MM.1S (cell line): ENCODE measurements at regions not wholly inside any gene's neighbourhood (a gene's known extent, or its start where the extent isn't known, plus 50 kb on each side); places are given as distances from the start of the nearest gene placed in this dataset.

Source experiments
- DNase-seq: peaks from one replicate; pipeline ENCODE4 v3.0.0-alpha.2; 2015
- H2AFZ ChIP-seq: fragments of 300-600 bp; sonication (generic); 2 replicates; pipeline ENCODE4 v1.6.0; 2016; ENCODE audit warnings: antibody characterized with exemption, low read length
- H3F3A ChIP-seq: fragments of 300-600 bp; sonication (generic); 2 replicates; pipeline ENCODE4 v1.6.1; 2016; ENCODE audit warnings: mild to moderate bottlenecking, antibody characterized with exemption, low read length, moderate library complexity, mixed read lengths; ENCODE audit not compliant: insufficient read depth
- H3K27ac ChIP-seq: fragments of 300-600 bp; sonication (generic); 2 replicates; pipeline ENCODE4 v1.5.1; 2016; ENCODE audit warnings: mild to moderate bottlenecking, low read length
- H3K27me3 ChIP-seq: fragments of 300-600 bp; sonication (generic); replicated peaks from 2 replicates; pipeline ENCODE4 v1.6.0; 2016; ENCODE audit warnings: low read length; ENCODE audit not compliant: insufficient read depth
- H3K36me3 ChIP-seq: fragments of 300-600 bp; sonication (generic); replicated peaks from 2 replicates; pipeline ENCODE4 v1.6.1; 2016; ENCODE audit warnings: mild to moderate bottlenecking, low read length, mixed read lengths; ENCODE audit not compliant: insufficient read depth
- H3K4me1 ChIP-seq: fragments of 300-600 bp; sonication (generic); 2 replicates; pipeline ENCODE4 v1.6.1; 2016; ENCODE audit warnings: low read length, mixed read lengths
- H3K4me2 ChIP-seq: fragments of 300-600 bp; sonication (generic); 2 replicates; pipeline ENCODE4 v1.6.0; 2016; ENCODE audit warnings: low read depth, low read length
- H3K4me3 ChIP-seq: fragments of 300-600 bp; sonication (generic); 2 replicates; pipeline ENCODE4 v1.5.1; 2016; ENCODE audit warnings: low read length, mixed read lengths
- H3K79me2 ChIP-seq: fragments of 300-600 bp; sonication (generic); 2 replicates; pipeline ENCODE4 v1.6.1; 2016; ENCODE audit warnings: mixed run types, low read length, mixed read lengths
- H3K9ac ChIP-seq: fragments of 300-600 bp; sonication (generic); 2 replicates; pipeline ENCODE4 v1.6.1; 2016; ENCODE audit warnings: low read length, mixed read lengths
- H3K9me2 ChIP-seq: fragments of 300-600 bp; sonication (generic); replicated peaks from 2 replicates; pipeline ENCODE4 v1.6.1; 2016; ENCODE audit warnings: mild to moderate bottlenecking, low read length, mixed read lengths; ENCODE audit not compliant: insufficient read depth
- H3K9me3 ChIP-seq: fragments of 300-600 bp; sonication (generic); replicated peaks from 2 replicates; pipeline ENCODE4 v1.6.1; 2016; ENCODE audit warnings: mild to moderate bottlenecking, low read length, mixed read lengths; ENCODE audit not compliant: insufficient read depth
- H4K20me1 ChIP-seq: fragments of 300-600 bp; sonication (generic); 2 replicates; pipeline ENCODE4 v1.6.1; 2016; ENCODE audit warnings: mild to moderate bottlenecking, low read length, moderate library complexity, mixed read lengths; ENCODE audit not compliant: insufficient read depth
- CTCF ChIP-seq: fragments of 300-600 bp; sonication (generic); IDR thresholded peaks from 2 replicates; pipeline ENCODE4 v1.5.1; 2016; ENCODE audit warnings: antibody characterized with exemption, low read length, mixed read lengths
- EZH2 ChIP-seq: fragments of 300-600 bp; sonication (generic); optimal IDR thresholded peaks from 2 replicates; pipeline ENCODE3; 2017; ENCODE audit warnings: low read depth, mild to moderate bottlenecking, antibody characterized with exemption, low read length, mixed read lengths
- EZH2phosphoT487 ChIP-seq: fragments of 300-600 bp; sonication (generic); IDR thresholded peaks from 2 replicates; pipeline ENCODE4 v1.6.1; 2018; ENCODE audit warnings: antibody characterized with exemption, low read length

- H3K4me3 ChIP-seq, result no peak overlapping the region
- no peaks in the 10 kb centered on the region for H3K4me1 ChIP-seq
- no peaks in the 10 kb centered on the region for H3K36me3 ChIP-seq
- no peak for DNase-seq
- H3K9me2 ChIP-seq, result no peaks in the 10 kb centered on the region
- no peak for TF ChIP-seq EZH2
- no peak for TF ChIP-seq CTCF
- TF ChIP-seq EZH2phosphoT487, result no peak
- H3K4me2 ChIP-seq, result no peak overlapping the region
- no peaks in the 10 kb centered on the region for H3F3A ChIP-seq
- H3K27me3 ChIP-seq, result no peaks in the 10 kb centered on the region
- no peaks in the 10 kb centered on the region for H3K9me3 ChIP-seq
- H3K79me2 ChIP-seq, result no peaks in the 10 kb centered on the region
- H3K9ac ChIP-seq, result no peak overlapping the region
- no peak overlapping the region for H2AFZ ChIP-seq
- H4K20me1 ChIP-seq, result no peaks in the 10 kb centered on the region
- H3K27ac ChIP-seq, result no peak overlapping the region
Measured at GRCh38 chr2:217717646-217718045, 285.1 kb downstream of the TNS1 start.

- no peak overlapping the region for H3K9ac ChIP-seq
- no peak overlapping the region for H3K4me2 ChIP-seq
- no peaks in the 10 kb centered on the region for H3K79me2 ChIP-seq
- H3K27ac ChIP-seq, result no peak overlapping the region
- H2AFZ ChIP-seq, result no peak overlapping the region
- H3K36me3 ChIP-seq, result no peaks in the 10 kb centered on the region
- no peaks in the 10 kb centered on the region for H4K20me1 ChIP-seq
- TF ChIP-seq EZH2phosphoT487 (no peak), CTCF (no peak), EZH2 (no peak)
- no peak overlapping the region for H3K4me3 ChIP-seq
- no peaks in the 10 kb centered on the region for H3K4me1 ChIP-seq
- no peak for DNase-seq
- H3F3A ChIP-seq, result no peaks in the 10 kb centered on the region
- no peaks in the 10 kb centered on the region for H3K9me2 ChIP-seq
- no peaks in the 10 kb centered on the region for H3K27me3 ChIP-seq
- no peaks in the 10 kb centered on the region for H3K9me3 ChIP-seq
Measured at GRCh38 chr2:217715484-217715883, 287.3 kb downstream of the TNS1 start.

GRCh38 chr2:217714287-217714751 lies 288.5 kb downstream of the TNS1 start:
- H3K27me3 ChIP-seq, result no peaks in the 10 kb centered on the region
- H3K36me3 ChIP-seq, result no peaks in the 10 kb centered on the region
- no peak for TF ChIP-seq CTCF
- TF ChIP-seq EZH2phosphoT487, result no peak
- TF ChIP-seq EZH2, result no peak
- H3K9me2 ChIP-seq, result no peaks in the 10 kb centered on the region
- H3K4me2 ChIP-seq, result no peak overlapping the region
- H3K9ac ChIP-seq, result no peak overlapping the region
- H3K4me1 ChIP-seq, result no peaks in the 10 kb centered on the region
- H4K20me1 ChIP-seq, result no peaks in the 10 kb centered on the region
- DNase-seq, result no peak
- H3K9me3 ChIP-seq, result no peaks in the 10 kb centered on the region
- H3F3A ChIP-seq, result no peaks in the 10 kb centered on the region
- H3K4me3 ChIP-seq, result no peak overlapping the region
- H3K79me2 ChIP-seq, result no peaks in the 10 kb centered on the region
- no peak overlapping the region for H2AFZ ChIP-seq
- H3K27ac ChIP-seq, result no peak overlapping the region
